ENCODE measurements at regions not wholly inside any gene's neighbourhood (a gene's known extent, or its start where the extent isn't known, plus 50 kb on each side); places are given as distances from the start of the nearest gene placed in this dataset.

DNA sequence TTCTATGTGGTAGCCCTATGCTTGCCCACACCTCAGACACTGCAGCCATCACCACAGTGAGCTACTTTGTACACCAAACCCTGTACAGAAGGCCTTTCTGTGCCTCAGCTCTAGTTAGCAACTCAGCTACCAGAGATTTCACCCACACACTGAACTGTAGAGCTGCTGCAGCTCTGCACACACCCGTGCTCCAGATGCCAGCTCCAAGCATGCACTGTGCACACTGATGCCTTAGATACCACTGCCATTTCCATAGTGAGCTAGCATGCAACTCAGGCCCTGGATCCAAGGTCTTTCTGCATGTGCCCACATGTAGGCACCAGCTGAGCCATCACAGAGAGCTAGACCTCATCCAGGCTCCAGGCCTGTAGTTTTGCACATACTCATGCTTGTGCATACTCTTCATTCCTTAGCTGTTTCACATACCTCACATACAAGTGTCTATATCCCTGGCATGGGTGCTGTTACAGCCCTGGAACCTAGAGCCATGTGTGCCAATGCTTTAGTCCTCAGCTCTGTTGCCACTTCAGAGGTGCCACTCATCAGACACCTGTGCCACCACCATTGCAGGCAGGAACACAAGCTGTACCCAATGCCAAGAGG, 423.5 kb upstream of the NDST3 start:
- H3K4me3 Mint-ChIP-seq (ENCODE audit: unreplicated experiment), result no peak overlapping the region

DNA sequence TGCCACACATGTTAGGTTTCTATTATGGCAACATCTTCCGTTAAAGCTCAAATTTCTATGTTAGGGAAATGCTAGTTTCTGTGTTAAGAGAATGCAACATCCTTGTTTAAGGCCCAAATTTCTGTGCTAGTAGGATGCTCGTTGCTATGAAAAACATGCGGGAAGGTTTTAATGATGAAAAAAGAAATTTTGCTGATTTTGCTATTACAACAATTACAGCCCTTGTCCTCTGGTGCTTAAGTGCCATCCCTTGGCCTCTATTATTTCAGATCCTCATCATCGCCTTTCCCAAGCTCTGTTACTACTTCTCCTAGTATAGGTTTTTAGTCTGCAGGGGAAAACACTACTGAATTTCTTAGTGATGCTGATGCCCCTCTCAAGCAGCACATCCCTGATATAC, 412.6 kb upstream of the NDST3 start:
- peaks cover 4% of the 10 kb centered on the region for H3K4me1 Mint-ChIP-seq (ENCODE audit: low read depth)
- no peaks in the 10 kb centered on the region for H3K27me3 Mint-ChIP-seq (ENCODE audit: low read depth)
- H3K36me3 Mint-ChIP-seq (ENCODE audit: low read depth), result no peaks in the 10 kb centered on the region
- TF ChIP-seq, protein P1, sequence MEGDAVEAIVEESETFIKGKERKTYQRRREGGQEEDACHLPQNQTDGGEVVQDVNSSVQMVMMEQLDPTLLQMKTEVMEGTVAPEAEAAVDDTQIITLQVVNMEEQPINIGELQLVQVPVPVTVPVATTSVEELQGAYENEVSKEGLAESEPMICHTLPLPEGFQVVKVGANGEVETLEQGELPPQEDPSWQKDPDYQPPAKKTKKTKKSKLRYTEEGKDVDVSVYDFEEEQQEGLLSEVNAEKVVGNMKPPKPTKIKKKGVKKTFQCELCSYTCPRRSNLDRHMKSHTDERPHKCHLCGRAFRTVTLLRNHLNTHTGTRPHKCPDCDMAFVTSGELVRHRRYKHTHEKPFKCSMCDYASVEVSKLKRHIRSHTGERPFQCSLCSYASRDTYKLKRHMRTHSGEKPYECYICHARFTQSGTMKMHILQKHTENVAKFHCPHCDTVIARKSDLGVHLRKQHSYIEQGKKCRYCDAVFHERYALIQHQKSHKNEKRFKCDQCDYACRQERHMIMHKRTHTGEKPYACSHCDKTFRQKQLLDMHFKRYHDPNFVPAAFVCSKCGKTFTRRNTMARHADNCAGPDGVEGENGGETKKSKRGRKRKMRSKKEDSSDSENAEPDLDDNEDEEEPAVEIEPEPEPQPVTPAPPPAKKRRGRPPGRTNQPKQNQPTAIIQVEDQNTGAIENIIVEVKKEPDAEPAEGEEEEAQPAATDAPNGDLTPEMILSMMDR (IDR thresholded peaks at IDR 0.05), result no peak
- no peak for DNase-seq (ENCODE audit: low spot score)
- no peak overlapping the region for H3K27ac Mint-ChIP-seq (ENCODE audit: unreplicated experiment)
- peaks cover 9% of the 10 kb centered on the region for H3K9me3 Mint-ChIP-seq (ENCODE audit: low read depth)
- H3K4me3 Mint-ChIP-seq (ENCODE audit: unreplicated experiment), result no peak overlapping the region

More for the DNA sequence above, 423.5 kb upstream of the NDST3 start:
- DNase-seq (ENCODE audit: low spot score), result no peak
- Mint-ChIP-seq H3K27me3 (ENCODE audit: low read depth) (no peaks in the 10 kb centered on the region), H3K4me1 (ENCODE audit: low read depth) (peaks cover 7% of the 10 kb centered on the region), H3K36me3 (ENCODE audit: low read depth) (no peaks in the 10 kb centered on the region), H3K9me3 (ENCODE audit: low read depth) (peaks cover 18% of the 10 kb centered on the region), H3K27ac (ENCODE audit: unreplicated experiment) (no peak overlapping the region)
- TF ChIP-seq, protein P1 (IDR thresholded peaks at IDR 0.05), result no peak

DNA sequence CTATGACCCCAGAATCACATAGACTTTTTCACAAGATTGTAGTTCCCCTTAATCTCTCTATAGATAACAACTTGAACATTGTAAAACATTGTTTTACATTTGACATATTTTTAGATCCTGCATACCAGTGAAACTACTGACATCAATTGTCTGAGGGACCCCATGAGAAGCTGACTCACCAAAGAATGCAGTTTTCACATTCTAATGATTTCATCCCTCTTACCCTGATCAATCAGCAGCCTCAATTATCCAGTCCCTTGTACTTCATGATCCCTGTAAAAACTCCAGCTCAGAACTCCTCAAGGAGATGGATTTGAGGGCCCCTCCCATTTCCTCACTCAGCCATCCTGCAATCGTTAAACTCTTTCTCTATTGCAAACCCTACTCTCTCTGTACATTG, 411.0 kb upstream of the NDST3 start:
- Mint-ChIP-seq H3K27me3 (ENCODE audit: low read depth) (no peaks in the 10 kb centered on the region), H3K4me1 (ENCODE audit: low read depth) (peaks cover 4% of the 10 kb centered on the region), H3K36me3 (ENCODE audit: low read depth) (no peaks in the 10 kb centered on the region), H3K4me3 (ENCODE audit: unreplicated experiment) (no peak overlapping the region), H3K9me3 (ENCODE audit: low read depth) (peaks cover 3% of the 10 kb centered on the region), H3K27ac (ENCODE audit: unreplicated experiment) (no peak overlapping the region)
- TF ChIP-seq, protein P1 (IDR thresholded peaks at IDR 0.05), result no peak
- no peak for DNase-seq (ENCODE audit: low spot score)

DNA sequence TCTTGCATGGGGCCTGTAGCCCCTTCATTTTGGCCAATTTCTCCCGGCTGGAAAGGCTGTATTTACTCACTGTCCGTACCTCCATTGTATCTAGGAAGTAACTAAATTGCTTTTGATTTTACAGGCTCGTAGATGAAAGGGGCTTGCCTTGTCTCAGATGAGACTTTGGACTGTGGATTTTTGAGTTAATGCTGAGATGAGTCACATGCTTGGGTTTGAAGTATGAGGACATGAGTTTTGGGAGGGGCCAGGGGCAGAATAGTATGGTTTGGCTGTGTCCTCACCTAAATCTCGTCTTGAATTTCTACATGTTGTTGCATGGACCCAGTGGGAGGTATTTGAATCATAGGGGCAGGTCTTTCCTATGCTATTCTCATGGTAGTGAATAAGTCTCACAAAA, 407.6 kb upstream of the NDST3 start:
- Mint-ChIP-seq H3K27ac (ENCODE audit: unreplicated experiment) (no peak overlapping the region), H3K9me3 (ENCODE audit: low read depth) (peaks cover 6% of the 10 kb centered on the region), H3K27me3 (ENCODE audit: low read depth) (no peaks in the 10 kb centered on the region), H3K36me3 (ENCODE audit: low read depth) (peaks cover 2% of the 10 kb centered on the region), H3K4me3 (ENCODE audit: unreplicated experiment) (no peak overlapping the region), H3K4me1 (ENCODE audit: low read depth) (peaks cover 4% of the 10 kb centered on the region)
- DNase-seq (ENCODE audit: low spot score), result no peak
- TF ChIP-seq, protein P1 (IDR thresholded peaks at IDR 0.05), result no peak

DNA sequence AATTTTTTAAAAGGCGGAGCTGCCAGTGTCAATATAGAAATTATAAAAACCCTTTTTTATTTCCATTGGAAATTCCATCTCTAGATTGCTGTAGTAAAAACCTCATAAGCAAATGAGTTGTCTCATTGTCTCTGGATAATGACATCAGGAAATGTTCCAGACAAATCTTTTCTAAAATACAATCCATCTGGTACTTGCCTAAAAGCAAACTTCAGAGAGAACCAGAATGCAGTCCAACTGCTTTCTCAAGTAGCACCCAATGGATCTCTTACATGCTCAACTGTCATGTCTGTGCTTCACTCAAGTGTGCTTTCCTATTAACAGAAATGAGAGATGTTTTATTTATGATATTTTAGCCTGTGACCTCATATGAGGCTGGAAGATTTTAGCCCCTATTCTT, 399.6 kb upstream of the NDST3 start:
- H3K4me1 Mint-ChIP-seq (ENCODE audit: low read depth), result no peaks in the 10 kb centered on the region
- no peaks in the 10 kb centered on the region for H3K27me3 Mint-ChIP-seq (ENCODE audit: low read depth)
- H3K27ac Mint-ChIP-seq (ENCODE audit: unreplicated experiment), result no peak overlapping the region
- no peak overlapping the region for H3K4me3 Mint-ChIP-seq (ENCODE audit: unreplicated experiment)
- TF ChIP-seq, protein P1 (IDR thresholded peaks at IDR 0.05), result no peak
- H3K36me3 Mint-ChIP-seq (ENCODE audit: low read depth), result peaks cover 2% of the 10 kb centered on the region
- DNase-seq (ENCODE audit: low spot score), result no peak
- H3K9me3 Mint-ChIP-seq (ENCODE audit: low read depth), result peaks cover 2% of the 10 kb centered on the region
